ENCODE measurements at regions not wholly inside any gene's neighbourhood (a gene's known extent, or its start where the extent isn't known, plus 50 kb on each side); places are given as distances from the start of the nearest gene placed in this dataset.

- TF ChIP-seq EZH2 (IDR thresholded peaks at IDR 0.05; ENCODE audit: insufficient read depth, poor library complexity, severe bottlenecking) (no peak), EZH2phosphoT487 (IDR thresholded peaks at IDR 0.05; ENCODE audit: insufficient read depth, low read depth) (no peak)
Measured at GRCh38 chr12:63450816-63451215, 217.5 kb downstream of the DPY19L2 start.
